Parathyroid adenoma (tissue), 2 donors: ENCODE measurements at regions not wholly inside any gene's neighbourhood (a gene's known extent, or its start where the extent isn't known, plus 50 kb on each side); places are given as distances from the start of the nearest gene placed in this dataset.

Experiments
- H2AFZ ChIP-seq: fragments of 300-600 bp; sonication (generic); one replicate; pipeline ENCODE4 v1.7.0; 2017; ENCODE audit warnings: antibody characterized with exemption, mild to moderate bottlenecking
- H3K27ac ChIP-seq: fragments of 300-600 bp; sonication (generic); one replicate; pipeline ENCODE4 v1.7.0; 2017
- H3K27me3 ChIP-seq: fragments of 300-600 bp; sonication (generic); one replicate; pipeline ENCODE4 v1.7.0; 2017; ENCODE audit warnings: low read length; ENCODE audit not compliant: control insufficient read depth, insufficient read depth
- H3K36me3 ChIP-seq: fragments of 300-600 bp; sonication (generic); one replicate; pipeline ENCODE4 v1.7.0; 2017; ENCODE audit warnings: low read length; ENCODE audit not compliant: control insufficient read depth, insufficient read depth
- H3K4me1 ChIP-seq: fragments of 300-600 bp; sonication (generic); one replicate; pipeline ENCODE4 v1.7.0; 2017; ENCODE audit warnings: control low read depth
- H3K4me2 ChIP-seq: fragments of 300-600 bp; sonication (generic); one replicate; pipeline ENCODE4 v1.7.0; 2017; ENCODE audit warnings: low read length
- H3K4me3 ChIP-seq: fragments of 300-600 bp; sonication (generic); one replicate; pipeline ENCODE4 v1.7.0; 2017; ENCODE audit warnings: low read depth, low read length
- H3K79me2 ChIP-seq: fragments of 300-600 bp; sonication (generic); one replicate; pipeline ENCODE4 v1.7.0; 2017; ENCODE audit warnings: control low read depth
- H3K9ac ChIP-seq: fragments of 300-600 bp; sonication (generic); one replicate; pipeline ENCODE4 v1.7.0; 2017; ENCODE audit warnings: mild to moderate bottlenecking
- H3K9me3 ChIP-seq: fragments of 300-600 bp; sonication (generic); one replicate; pipeline ENCODE4 v1.7.0; 2017; ENCODE audit warnings: low read length; ENCODE audit not compliant: control insufficient read depth
- TF ChIP-seq, protein P1 (sequence below): fragments of 300-600 bp; sonication (generic); IDR thresholded peaks from one replicate; pipeline ENCODE4 v1.7.0; 2017; ENCODE audit warnings: antibody characterized with exemption, mild to moderate bottlenecking
- donor health status: primary hyperparathyroidism.

DNA sequence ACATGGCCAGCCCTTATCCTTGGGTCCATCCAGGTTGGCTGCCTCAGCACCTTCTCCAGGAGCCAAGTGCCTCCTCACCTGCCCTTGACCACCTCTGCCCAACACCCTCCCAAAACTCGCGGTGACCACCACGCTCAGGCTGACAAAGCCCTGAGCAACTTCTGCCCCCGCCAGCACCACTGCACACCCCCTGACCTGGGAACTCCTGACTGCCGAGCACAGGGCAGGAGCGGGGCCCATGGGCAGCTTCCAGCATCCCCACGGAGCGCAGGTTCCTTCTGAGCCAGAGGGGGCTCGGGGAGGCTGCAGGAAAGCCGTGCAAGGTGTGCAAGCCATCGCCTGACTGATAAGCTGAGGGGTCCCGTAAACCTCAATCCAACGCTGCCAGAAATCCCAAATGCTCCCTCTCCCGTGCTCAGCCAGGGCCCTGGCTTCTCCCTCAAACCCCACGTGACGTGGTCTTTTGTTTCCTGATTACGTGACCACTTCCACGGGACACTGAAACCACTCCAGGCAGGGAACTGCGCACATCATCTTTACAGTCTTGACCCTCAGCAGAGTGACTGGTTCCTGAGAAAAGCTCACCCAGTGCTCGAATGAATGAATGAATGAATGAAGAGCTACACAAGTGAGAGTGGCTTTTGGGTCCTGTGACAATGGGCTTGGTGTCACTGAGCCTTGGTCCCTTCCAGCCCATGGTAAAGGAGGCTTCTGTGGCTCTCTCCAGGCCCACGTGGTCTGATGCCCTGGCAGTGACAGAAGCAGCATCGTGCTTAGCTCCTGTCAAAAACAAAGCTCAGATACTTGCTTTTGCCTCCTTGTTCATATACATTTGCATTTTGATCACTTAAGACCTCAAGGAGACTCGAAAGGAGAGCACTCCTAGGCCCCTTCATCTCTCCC is 249.8 kb upstream of the PPP2R2D start:
- Histone ChIP-seq H3K4me2 (no peak overlapping the region), H3K9ac (no peak overlapping the region), H2AFZ (no peak overlapping the region), H3K79me2 (no peaks in the 10 kb centered on the region), H3K9me3 (no peaks in the 10 kb centered on the region), H3K27me3 (no peaks in the 10 kb centered on the region), H3K4me1 (no peaks in the 10 kb centered on the region), H3K4me3 (no peak overlapping the region), H3K36me3 (no peaks in the 10 kb centered on the region), H3K27ac (no peak overlapping the region)
- TF ChIP-seq, protein P1, sequence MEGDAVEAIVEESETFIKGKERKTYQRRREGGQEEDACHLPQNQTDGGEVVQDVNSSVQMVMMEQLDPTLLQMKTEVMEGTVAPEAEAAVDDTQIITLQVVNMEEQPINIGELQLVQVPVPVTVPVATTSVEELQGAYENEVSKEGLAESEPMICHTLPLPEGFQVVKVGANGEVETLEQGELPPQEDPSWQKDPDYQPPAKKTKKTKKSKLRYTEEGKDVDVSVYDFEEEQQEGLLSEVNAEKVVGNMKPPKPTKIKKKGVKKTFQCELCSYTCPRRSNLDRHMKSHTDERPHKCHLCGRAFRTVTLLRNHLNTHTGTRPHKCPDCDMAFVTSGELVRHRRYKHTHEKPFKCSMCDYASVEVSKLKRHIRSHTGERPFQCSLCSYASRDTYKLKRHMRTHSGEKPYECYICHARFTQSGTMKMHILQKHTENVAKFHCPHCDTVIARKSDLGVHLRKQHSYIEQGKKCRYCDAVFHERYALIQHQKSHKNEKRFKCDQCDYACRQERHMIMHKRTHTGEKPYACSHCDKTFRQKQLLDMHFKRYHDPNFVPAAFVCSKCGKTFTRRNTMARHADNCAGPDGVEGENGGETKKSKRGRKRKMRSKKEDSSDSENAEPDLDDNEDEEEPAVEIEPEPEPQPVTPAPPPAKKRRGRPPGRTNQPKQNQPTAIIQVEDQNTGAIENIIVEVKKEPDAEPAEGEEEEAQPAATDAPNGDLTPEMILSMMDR, result no peak

DNA sequence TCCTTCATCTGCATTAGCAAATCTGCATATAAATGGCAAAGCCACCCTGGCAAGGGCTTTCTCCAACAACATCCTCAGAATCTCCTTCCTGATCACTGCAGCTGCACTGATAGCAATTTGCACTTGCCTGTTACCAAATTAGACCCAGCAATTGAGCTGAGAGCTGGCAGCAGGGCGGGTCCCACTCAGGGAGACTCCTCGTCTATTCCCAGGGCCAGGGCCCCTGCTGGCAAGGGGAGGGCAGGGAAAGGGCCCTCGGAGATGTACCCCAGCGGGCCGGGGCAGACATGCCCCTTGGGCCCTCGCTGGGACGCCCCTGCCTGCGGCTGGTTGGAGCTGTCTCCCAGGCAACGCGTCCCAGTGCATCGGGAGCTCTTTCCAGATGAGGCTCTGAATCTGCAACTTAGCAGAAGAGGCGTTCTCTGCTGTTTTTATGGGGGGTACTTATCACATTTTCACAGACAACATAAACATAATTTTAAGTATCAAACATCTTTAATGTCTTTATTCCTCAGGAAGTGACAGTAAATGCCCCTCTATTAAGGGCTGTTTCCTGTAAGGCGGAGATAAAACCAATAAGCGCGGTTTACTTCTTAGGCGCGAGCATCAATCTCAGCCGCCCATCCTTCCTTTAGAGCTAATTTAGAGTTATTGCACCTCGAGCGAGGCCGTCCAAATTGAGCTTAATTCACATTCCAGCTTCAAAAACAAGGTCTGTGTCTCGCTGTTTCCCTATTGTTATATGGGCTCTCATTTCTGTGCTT is 249.0 kb upstream of the PPP2R2D start:
- H3K4me1 ChIP-seq, result no peaks in the 10 kb centered on the region
- H3K9ac ChIP-seq, result no peak overlapping the region
- no peaks in the 10 kb centered on the region for H3K79me2 ChIP-seq
- H3K4me3 ChIP-seq, result no peak overlapping the region
- H3K27ac ChIP-seq, result no peak overlapping the region
- H3K27me3 ChIP-seq, result no peaks in the 10 kb centered on the region
- no peaks in the 10 kb centered on the region for H3K36me3 ChIP-seq
- no peak overlapping the region for H3K4me2 ChIP-seq
- H3K9me3 ChIP-seq, result no peaks in the 10 kb centered on the region
- H2AFZ ChIP-seq, result no peak overlapping the region
- TF ChIP-seq, protein P1, result no peak

DNA sequence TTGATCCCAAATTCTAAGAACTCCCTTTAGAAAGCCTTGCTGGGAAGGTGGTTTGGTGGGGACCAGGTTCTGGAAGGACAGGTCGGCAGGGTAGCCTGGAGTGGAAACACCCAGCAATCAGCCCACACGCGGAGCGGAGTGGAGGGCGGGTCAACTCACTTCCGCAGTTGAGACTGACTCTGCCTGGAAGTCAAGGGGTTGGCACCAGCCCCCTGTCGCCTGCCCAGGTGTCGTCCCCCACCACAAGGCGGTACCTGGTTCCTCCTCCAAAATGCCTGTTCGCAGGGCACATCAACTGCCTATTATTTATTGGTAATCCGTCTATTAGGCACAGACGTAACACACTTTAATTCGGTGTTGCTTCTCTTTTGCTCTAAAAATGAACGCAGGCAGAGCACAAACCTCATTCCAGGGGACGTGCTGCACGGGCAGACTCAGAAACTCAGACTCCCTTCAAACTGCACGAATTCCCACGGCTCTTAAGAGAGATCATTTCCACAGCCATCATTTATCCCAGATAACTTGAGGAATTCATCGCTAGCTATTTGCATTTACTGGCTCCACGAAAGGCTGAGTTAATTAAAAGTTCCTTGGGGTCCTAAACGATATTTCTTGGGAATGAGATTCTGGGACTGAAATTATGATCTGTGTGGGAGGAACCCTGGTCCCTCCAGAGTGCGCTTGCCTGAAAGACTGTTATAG is 248.2 kb upstream of the PPP2R2D start:
- H3K27me3 ChIP-seq, result no peaks in the 10 kb centered on the region
- H3K4me2 ChIP-seq, result no peak overlapping the region

DNA sequence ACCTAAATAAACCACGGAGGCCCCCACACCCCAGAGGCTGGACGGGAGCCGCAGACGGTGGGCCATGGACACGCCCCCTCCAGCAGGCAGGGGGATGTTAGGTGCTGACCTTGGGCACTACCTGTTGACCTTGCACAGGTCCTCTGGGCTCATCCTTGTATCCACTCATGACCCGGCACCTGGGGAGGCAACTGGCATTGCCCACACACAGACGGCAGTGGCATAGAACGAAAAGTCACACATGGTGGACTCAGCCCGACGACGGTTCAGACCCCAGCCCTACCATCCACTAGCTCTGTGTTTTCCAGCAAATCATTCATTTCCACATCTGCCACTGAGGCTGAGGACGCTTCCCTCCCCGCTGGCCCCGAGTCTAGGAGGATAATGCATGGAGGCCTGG is 247.7 kb upstream of the PPP2R2D start:
- no peak overlapping the region for H2AFZ ChIP-seq
- no peak overlapping the region for H3K4me3 ChIP-seq
- H3K4me2 ChIP-seq, result no peak overlapping the region
- H3K27me3 ChIP-seq, result no peaks in the 10 kb centered on the region
- H3K36me3 ChIP-seq, result no peaks in the 10 kb centered on the region
- no peaks in the 10 kb centered on the region for H3K79me2 ChIP-seq
- no peak overlapping the region for H3K27ac ChIP-seq
- H3K9me3 ChIP-seq, result no peaks in the 10 kb centered on the region
- TF ChIP-seq, protein P1, result no peak
- H3K4me1 ChIP-seq, result no peaks in the 10 kb centered on the region
- H3K9ac ChIP-seq, result no peak overlapping the region

More for the DNA sequence above, 248.2 kb upstream of the PPP2R2D start:
- Histone ChIP-seq H3K79me2 (no peaks in the 10 kb centered on the region), H3K9me3 (no peaks in the 10 kb centered on the region), H2AFZ (no peak overlapping the region), H3K4me3 (no peak overlapping the region), H3K36me3 (no peaks in the 10 kb centered on the region), H3K27ac (no peak overlapping the region), H3K4me1 (no peaks in the 10 kb centered on the region), H3K9ac (no peak overlapping the region)
- TF ChIP-seq, protein P1, result no peak
